ENCODE measurements at regions not wholly inside any gene's neighbourhood (a gene's known extent, or its start where the extent isn't known, plus 50 kb on each side); places are given as distances from the start of the nearest gene placed in this dataset.

DNA sequence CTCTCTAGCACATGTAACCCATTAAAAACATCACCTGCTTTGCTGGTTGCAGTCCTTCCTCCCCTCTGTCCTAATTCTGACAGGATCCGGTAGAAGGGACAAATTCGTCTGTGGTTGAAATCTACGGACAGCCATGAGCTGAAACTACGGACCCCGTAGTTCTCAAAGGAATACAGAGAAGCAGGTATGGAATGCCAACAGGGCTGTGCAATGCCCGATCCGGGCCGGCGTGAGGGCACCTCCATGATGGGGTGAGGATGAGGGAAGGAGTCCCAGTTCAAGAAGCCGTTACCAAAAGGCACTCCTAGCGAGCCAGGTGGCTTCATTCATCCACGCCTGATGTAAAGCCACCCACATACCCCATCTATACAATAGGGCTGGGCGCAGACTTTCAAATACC is 160.0 kb upstream of the NSMCE3 start:
- TF ChIP-seq OSR1 (CRISPR knock-in tag; IDR thresholded peaks at IDR 0.05) (no peak), ZNF8 (CRISPR knock-in tag; IDR thresholded peaks at IDR 0.05) (no peak), BACH2 (CRISPR knock-in tag; IDR thresholded peaks at IDR 0.05; ENCODE audit: borderline replicate concordance) (no peak), PPARA (CRISPR knock-in tag; IDR thresholded peaks at IDR 0.05; ENCODE audit: borderline replicate concordance) (no peak), ZFP3 (CRISPR knock-in tag; IDR thresholded peaks at IDR 0.05) (no peak), ZNF70 (CRISPR knock-in tag; IDR thresholded peaks at IDR 0.05) (no peak), SNAI2 (CRISPR knock-in tag; IDR thresholded peaks at IDR 0.05) (no peak), ZFP30 (CRISPR knock-in tag; IDR thresholded peaks at IDR 0.05) (no peak)
- TF ChIP-seq, protein P1, sequence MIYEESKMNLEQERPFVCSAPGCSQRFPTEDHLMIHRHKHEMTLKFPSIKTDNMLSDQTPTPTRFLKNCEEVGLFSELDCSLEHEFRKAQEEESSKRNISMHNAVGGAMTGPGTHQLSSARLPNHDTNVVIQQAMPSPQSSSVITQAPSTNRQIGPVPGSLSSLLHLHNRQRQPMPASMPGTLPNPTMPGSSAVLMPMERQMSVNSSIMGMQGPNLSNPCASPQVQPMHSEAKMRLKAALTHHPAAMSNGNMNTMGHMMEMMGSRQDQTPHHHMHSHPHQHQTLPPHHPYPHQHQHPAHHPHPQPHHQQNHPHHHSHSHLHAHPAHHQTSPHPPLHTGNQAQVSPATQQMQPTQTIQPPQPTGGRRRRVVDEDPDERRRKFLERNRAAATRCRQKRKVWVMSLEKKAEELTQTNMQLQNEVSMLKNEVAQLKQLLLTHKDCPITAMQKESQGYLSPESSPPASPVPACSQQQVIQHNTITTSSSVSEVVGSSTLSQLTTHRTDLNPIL (CRISPR knock-in tag; IDR thresholded peaks at IDR 0.05; ENCODE audit: low read depth) = no peak
- no peak for ATAC-seq

DNA sequence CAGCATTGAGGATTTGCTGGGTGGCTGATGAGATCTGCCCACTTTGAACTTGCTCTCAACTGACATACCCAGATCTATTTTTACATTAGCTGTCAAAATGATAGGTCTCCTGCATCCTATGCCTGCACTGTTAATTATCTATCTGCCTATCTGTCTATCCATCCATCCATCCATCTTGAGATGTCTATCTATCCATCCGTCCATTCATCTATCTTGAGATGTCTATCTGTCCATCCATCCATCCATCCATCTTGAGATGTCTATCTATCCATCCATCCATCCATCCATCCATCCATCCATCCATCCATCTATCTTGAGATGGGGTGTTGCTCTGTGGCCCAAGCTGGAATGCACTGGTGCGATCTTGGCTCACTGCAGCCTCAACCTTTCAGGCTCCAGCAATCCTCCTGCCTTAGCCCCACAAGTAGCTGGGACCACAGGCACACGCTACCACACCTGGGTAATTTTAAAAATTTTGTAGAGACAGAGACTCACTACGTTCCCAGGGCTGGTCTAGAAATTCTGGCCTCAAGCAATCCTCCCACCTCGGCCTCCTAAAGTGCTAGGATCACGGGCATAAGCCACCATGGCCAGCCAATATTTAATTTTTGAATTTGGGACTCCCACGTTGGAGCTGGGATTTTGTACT is 159.4 kb upstream of the NSMCE3 start:
- TF ChIP-seq SNAI2 (CRISPR knock-in tag; IDR thresholded peaks at IDR 0.05) (no peak), ZC3H10 (CRISPR knock-in tag; IDR thresholded peaks at IDR 0.05) (no peak), ZFP3 (CRISPR knock-in tag; IDR thresholded peaks at IDR 0.05) (no peak), RARB (CRISPR knock-in tag; IDR thresholded peaks at IDR 0.05) (no peak), ZNF8 (CRISPR knock-in tag; IDR thresholded peaks at IDR 0.05) (no peak), PPARA (CRISPR knock-in tag; IDR thresholded peaks at IDR 0.05; ENCODE audit: borderline replicate concordance) (no peak), ESRRG (CRISPR knock-in tag; IDR thresholded peaks at IDR 0.05) (no peak)
- ATAC-seq = no peak

DNA sequence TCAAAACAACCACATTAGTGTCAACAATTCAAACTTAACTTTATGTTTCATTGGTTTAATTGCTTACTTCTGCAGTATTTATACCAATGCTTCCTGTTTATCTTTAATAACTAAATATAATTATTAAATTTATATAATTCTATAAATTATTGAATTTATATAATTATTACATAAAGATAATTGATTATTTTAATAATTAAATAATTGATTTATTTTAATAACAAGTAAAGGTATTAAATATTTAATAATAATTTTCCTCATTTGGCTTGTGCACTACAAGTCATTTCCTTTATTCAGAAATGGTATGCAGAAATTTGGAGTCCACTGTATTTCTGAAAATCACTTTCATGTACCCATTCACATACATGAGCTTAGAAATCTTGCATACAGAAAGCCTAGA is 156.2 kb upstream of the NSMCE3 start:
- TF ChIP-seq ZC3H10 (CRISPR knock-in tag; IDR thresholded peaks at IDR 0.05) (no peak), TOX (CRISPR knock-in tag; IDR thresholded peaks at IDR 0.05; ENCODE audit: borderline replicate concordance) (no peak), ZFP30 (CRISPR knock-in tag; IDR thresholded peaks at IDR 0.05) (no peak), ZNF70 (CRISPR knock-in tag; IDR thresholded peaks at IDR 0.05) (no peak), OSR1 (CRISPR knock-in tag; IDR thresholded peaks at IDR 0.05) (no peak), BACH2 (CRISPR knock-in tag; IDR thresholded peaks at IDR 0.05; ENCODE audit: borderline replicate concordance) (no peak), ZNF565 (CRISPR knock-in tag; conservative IDR thresholded peaks at IDR 0.05; ENCODE audit: low read depth) (no peak), CSDC2 (CRISPR knock-in tag; IDR thresholded peaks at IDR 0.05) (no peak), GLIS3 (CRISPR knock-in tag; IDR thresholded peaks at IDR 0.05) (no peak), RARB (CRISPR knock-in tag; IDR thresholded peaks at IDR 0.05) (no peak)
- TF ChIP-seq, protein P2, sequence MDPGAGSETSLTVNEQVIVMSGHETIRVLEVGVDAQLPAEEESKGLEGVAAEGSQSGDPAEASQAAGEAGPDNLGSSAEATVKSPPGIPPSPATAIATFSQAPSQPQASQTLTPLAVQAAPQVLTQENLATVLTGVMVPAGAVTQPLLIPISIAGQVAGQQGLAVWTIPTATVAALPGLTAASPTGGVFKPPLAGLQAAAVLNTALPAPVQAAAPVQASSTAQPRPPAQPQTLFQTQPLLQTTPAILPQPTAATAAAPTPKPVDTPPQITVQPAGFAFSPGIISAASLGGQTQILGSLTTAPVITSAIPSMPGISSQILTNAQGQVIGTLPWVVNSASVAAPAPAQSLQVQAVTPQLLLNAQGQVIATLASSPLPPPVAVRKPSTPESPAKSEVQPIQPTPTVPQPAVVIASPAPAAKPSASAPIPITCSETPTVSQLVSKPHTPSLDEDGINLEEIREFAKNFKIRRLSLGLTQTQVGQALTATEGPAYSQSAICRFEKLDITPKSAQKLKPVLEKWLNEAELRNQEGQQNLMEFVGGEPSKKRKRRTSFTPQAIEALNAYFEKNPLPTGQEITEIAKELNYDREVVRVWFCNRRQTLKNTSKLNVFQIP (CRISPR knock-in tag; IDR thresholded peaks at IDR 0.05; ENCODE audit: borderline replicate concordance, low read depth) = no peak
- TF ChIP-seq, protein P3, sequence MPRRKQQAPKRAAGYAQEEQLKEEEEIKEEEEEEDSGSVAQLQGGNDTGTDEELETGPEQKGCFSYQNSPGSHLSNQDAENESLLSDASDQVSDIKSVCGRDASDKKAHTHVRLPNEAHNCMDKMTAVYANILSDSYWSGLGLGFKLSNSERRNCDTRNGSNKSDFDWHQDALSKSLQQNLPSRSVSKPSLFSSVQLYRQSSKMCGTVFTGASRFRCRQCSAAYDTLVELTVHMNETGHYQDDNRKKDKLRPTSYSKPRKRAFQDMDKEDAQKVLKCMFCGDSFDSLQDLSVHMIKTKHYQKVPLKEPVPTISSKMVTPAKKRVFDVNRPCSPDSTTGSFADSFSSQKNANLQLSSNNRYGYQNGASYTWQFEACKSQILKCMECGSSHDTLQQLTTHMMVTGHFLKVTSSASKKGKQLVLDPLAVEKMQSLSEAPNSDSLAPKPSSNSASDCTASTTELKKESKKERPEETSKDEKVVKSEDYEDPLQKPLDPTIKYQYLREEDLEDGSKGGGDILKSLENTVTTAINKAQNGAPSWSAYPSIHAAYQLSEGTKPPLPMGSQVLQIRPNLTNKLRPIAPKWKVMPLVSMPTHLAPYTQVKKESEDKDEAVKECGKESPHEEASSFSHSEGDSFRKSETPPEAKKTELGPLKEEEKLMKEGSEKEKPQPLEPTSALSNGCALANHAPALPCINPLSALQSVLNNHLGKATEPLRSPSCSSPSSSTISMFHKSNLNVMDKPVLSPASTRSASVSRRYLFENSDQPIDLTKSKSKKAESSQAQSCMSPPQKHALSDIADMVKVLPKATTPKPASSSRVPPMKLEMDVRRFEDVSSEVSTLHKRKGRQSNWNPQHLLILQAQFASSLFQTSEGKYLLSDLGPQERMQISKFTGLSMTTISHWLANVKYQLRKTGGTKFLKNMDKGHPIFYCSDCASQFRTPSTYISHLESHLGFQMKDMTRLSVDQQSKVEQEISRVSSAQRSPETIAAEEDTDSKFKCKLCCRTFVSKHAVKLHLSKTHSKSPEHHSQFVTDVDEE (CRISPR knock-in tag; IDR thresholded peaks at IDR 0.05) = no peak
- ATAC-seq = no peak

DNA sequence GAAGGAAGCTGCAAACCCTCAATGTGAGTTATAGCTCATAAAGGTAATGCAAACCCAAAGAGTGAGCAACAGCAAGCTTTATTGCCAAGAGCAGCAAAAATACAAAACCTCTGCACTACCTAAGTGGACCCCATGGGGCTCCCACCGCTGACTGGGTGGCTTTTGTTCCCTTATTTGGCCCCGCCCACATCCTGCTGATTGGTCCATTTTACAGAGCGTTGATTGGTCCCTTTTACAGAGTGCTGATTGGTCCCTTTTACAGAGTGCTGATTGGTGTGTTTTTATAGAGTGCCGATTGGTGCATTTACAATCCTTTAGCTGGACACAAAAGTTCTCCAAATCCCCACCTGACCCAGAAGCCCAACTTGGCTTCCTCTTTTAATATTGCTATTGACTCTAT is 154.5 kb upstream of the NSMCE3 start:
- no peak for ATAC-seq
- TF ChIP-seq GLIS3 (CRISPR knock-in tag; IDR thresholded peaks at IDR 0.05) (no peak), ISL1 (CRISPR knock-in tag; IDR thresholded peaks at IDR 0.05) (no peak), ARNTL (CRISPR knock-in tag; IDR thresholded peaks at IDR 0.05; ENCODE audit: borderline replicate concordance, low read depth) (no peak), PPARA (CRISPR knock-in tag; IDR thresholded peaks at IDR 0.05; ENCODE audit: borderline replicate concordance) (no peak), ESRRG (CRISPR knock-in tag; IDR thresholded peaks at IDR 0.05) (no peak), SNAI2 (CRISPR knock-in tag; IDR thresholded peaks at IDR 0.05) (no peak), ZFP3 (CRISPR knock-in tag; IDR thresholded peaks at IDR 0.05) (no peak), BACH2 (CRISPR knock-in tag; IDR thresholded peaks at IDR 0.05; ENCODE audit: borderline replicate concordance) (no peak), RARB (CRISPR knock-in tag; IDR thresholded peaks at IDR 0.05) (no peak), ZNF8 (CRISPR knock-in tag; IDR thresholded peaks at IDR 0.05) (no peak), ZNF565 (CRISPR knock-in tag; conservative IDR thresholded peaks at IDR 0.05; ENCODE audit: low read depth) (no peak), CSDC2 (CRISPR knock-in tag; IDR thresholded peaks at IDR 0.05) (no peak), TCF4 (CRISPR knock-in tag; IDR thresholded peaks at IDR 0.05; ENCODE audit: borderline replicate concordance) (no peak), TOX (CRISPR knock-in tag; IDR thresholded peaks at IDR 0.05; ENCODE audit: borderline replicate concordance) (no peak), OSR1 (CRISPR knock-in tag; IDR thresholded peaks at IDR 0.05) (no peak)
- TF ChIP-seq, protein P3 (CRISPR knock-in tag; IDR thresholded peaks at IDR 0.05) = no peak
- TF ChIP-seq, protein P1 (CRISPR knock-in tag; IDR thresholded peaks at IDR 0.05; ENCODE audit: low read depth) = no peak
- TF ChIP-seq, protein P4, sequence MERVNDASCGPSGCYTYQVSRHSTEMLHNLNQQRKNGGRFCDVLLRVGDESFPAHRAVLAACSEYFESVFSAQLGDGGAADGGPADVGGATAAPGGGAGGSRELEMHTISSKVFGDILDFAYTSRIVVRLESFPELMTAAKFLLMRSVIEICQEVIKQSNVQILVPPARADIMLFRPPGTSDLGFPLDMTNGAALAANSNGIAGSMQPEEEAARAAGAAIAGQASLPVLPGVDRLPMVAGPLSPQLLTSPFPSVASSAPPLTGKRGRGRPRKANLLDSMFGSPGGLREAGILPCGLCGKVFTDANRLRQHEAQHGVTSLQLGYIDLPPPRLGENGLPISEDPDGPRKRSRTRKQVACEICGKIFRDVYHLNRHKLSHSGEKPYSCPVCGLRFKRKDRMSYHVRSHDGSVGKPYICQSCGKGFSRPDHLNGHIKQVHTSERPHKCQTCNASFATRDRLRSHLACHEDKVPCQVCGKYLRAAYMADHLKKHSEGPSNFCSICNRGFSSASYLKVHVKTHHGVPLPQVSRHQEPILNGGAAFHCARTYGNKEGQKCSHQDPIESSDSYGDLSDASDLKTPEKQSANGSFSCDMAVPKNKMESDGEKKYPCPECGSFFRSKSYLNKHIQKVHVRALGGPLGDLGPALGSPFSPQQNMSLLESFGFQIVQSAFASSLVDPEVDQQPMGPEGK (CRISPR knock-in tag; IDR thresholded peaks at IDR 0.05; ENCODE audit: borderline replicate concordance) = no peak

Data from SK-N-SH treated with all-trans-retinoic acid at 6 μM for 48 hours (cell line).